ENCODE measurements at regions not wholly inside any gene's neighbourhood (a gene's known extent, or its start where the extent isn't known, plus 50 kb on each side); places are given as distances from the start of the nearest gene placed in this dataset.

- no TSS peak for BruUV-seq (replicated peaks)
- ChIA-PET POLR2A (ENCODE audit: low non-redundant PET) (no interaction called here), CTCF (no interaction called here)
- no peaks in the 10 kb centered on the region for H3K36me3 ChIP-seq (ENCODE audit: insufficient read depth, low read length, poor library complexity, severe bottlenecking)
- no peaks in the 10 kb centered on the region for H3K9me3 ChIP-seq (ENCODE audit: low read depth, low read length, poor library complexity, severe bottlenecking)
- intact Hi-C loops (cut with micrococcal nuclease; ENCODE audit: unreplicated experiment) = no loop called here
- no peaks in the 10 kb centered on the region for H3K27me3 ChIP-seq (replicated peaks; ENCODE audit: insufficient read depth, low read depth, low read length, poor library complexity)
- H3K4me3 ChIP-seq (ENCODE audit: low read depth, low read length, poor library complexity, severe bottlenecking) = no peak overlapping the region
- no peak for TF ChIP-seq EZH2 (IDR thresholded peaks at IDR 0.05; ENCODE audit: borderline replicate concordance, low read depth, low read length, poor library complexity, severe bottlenecking)
- TF ChIP-seq CTCF (conservative IDR thresholded peaks at IDR 0.05; ENCODE audit: low read depth, low read length) = no peak
- peak; percentile 26 for DNase-seq (ENCODE audit: low spot score)
- no peaks in the 10 kb centered on the region for H3K4me1 ChIP-seq (ENCODE audit: insufficient read depth, low read length, poor library complexity, severe bottlenecking)
- H3K27ac ChIP-seq (ENCODE audit: low read depth, low read length, poor library complexity, severe bottlenecking) = no peak overlapping the region
Observed at GRCh38 chr4:4923201-4923600, 63.7 kb downstream of the MSX1 start.

- ChIA-PET CTCF (no interaction called here), POLR2A (ENCODE audit: low non-redundant PET) (no interaction called here)
- no peak overlapping the region for H3K4me3 ChIP-seq (ENCODE audit: low read depth, low read length, poor library complexity, severe bottlenecking)
- H3K4me1 ChIP-seq (ENCODE audit: insufficient read depth, low read length, poor library complexity, severe bottlenecking) = no peaks in the 10 kb centered on the region
- no peak overlapping the region for H3K27ac ChIP-seq (ENCODE audit: low read depth, low read length, poor library complexity, severe bottlenecking)
- TF ChIP-seq EZH2 (IDR thresholded peaks at IDR 0.05; ENCODE audit: borderline replicate concordance, low read depth, low read length, poor library complexity, severe bottlenecking) (no peak), CTCF (conservative IDR thresholded peaks at IDR 0.05; ENCODE audit: low read depth, low read length) (no peak)
- peaks cover 11% of the 10 kb centered on the region for H3K27me3 ChIP-seq (replicated peaks; ENCODE audit: insufficient read depth, low read depth, low read length, poor library complexity)
- no peaks in the 10 kb centered on the region for H3K9me3 ChIP-seq (ENCODE audit: low read depth, low read length, poor library complexity, severe bottlenecking)
- intact Hi-C loops (cut with micrococcal nuclease; ENCODE audit: unreplicated experiment) = no loop called here
- no peaks in the 10 kb centered on the region for H3K36me3 ChIP-seq (ENCODE audit: insufficient read depth, low read length, poor library complexity, severe bottlenecking)
- no TSS peak for BruUV-seq (replicated peaks)
- no peak for DNase-seq (ENCODE audit: low spot score)
Observed at GRCh38 chr4:4930677-4931076, 71.2 kb downstream of the MSX1 start.

- ChIA-PET POLR2A (ENCODE audit: low non-redundant PET) (no interaction called here), CTCF (no interaction called here)
- Histone ChIP-seq H3K4me3 (ENCODE audit: low read depth, low read length, poor library complexity, severe bottlenecking) (no peak overlapping the region), H3K27ac (ENCODE audit: low read depth, low read length, poor library complexity, severe bottlenecking) (no peak overlapping the region), H3K9me3 (ENCODE audit: low read depth, low read length, poor library complexity, severe bottlenecking) (no peaks in the 10 kb centered on the region), H3K27me3 (replicated peaks; ENCODE audit: insufficient read depth, low read depth, low read length, poor library complexity) (peaks cover 11% of the 10 kb centered on the region), H3K36me3 (ENCODE audit: insufficient read depth, low read length, poor library complexity, severe bottlenecking) (no peaks in the 10 kb centered on the region), H3K4me1 (ENCODE audit: insufficient read depth, low read length, poor library complexity, severe bottlenecking) (no peaks in the 10 kb centered on the region)
- intact Hi-C loops (cut with micrococcal nuclease; ENCODE audit: unreplicated experiment) = no loop called here
- DNase-seq (ENCODE audit: low spot score) = no peak
- BruUV-seq (replicated peaks) = no TSS peak
- no peak for TF ChIP-seq EZH2 (IDR thresholded peaks at IDR 0.05; ENCODE audit: borderline replicate concordance, low read depth, low read length, poor library complexity, severe bottlenecking)
- TF ChIP-seq CTCF (conservative IDR thresholded peaks at IDR 0.05; ENCODE audit: low read depth, low read length) = no peak
Observed at GRCh38 chr4:4935974-4936373, 76.5 kb downstream of the MSX1 start.
